ENCODE measurements at regions not wholly inside any gene's neighbourhood (a gene's known extent, or its start where the extent isn't known, plus 50 kb on each side); places are given as distances from the start of the nearest gene placed in this dataset.
"Not testable (repeated sequence)": the region's sequence is repeated elsewhere in the genome, so short reads cannot be mapped to it uniquely, and the experiment has no call there.

DNA sequence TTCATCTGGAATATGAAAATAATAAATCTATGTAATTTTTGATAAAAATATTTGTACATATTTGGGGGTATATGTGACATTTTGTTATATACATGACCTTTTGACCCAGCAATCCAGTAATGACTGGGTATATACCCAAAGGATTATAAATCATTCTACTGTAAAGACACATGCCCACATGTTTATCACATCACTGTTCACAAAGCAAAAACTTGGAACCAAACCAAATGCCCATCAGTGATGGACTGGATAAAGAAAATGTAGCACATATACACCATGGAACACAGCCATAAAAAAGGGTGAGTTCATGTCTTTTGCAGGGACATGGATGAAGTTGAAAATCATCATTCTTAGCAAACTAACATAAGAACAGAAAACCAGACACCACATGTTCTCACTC lies 472.1 kb upstream of the DDX18 start:
- Histone ChIP-seq H3K9me3 (ENCODE audit: control insufficient read depth in 2 of 2, insufficient read depth in 1 of 2, low read length in 1 of 2) (no peaks in the 10 kb centered on the region), H3K4me1 (ENCODE audit: control insufficient read depth in 2 of 2, insufficient read depth in 2 of 2, low read length in 2 of 2) (no peaks in the 10 kb centered on the region), H3K27me3 (ENCODE audit: control insufficient read depth in 2 of 2, insufficient read depth in 1 of 2, low read length in 1 of 2) (no peaks in the 10 kb centered on the region), H3K36me3 (ENCODE audit: control insufficient read depth in 2 of 2, insufficient read depth in 2 of 2, low read length in 1 of 2) (no peaks in the 10 kb centered on the region), H3K27ac (ENCODE audit: low read depth in 1 of 2, low read length in 1 of 2) (no peak overlapping the region), H3K4me3 (ENCODE audit: low read length in 2 of 2) (no peak overlapping the region)
- no peak for DNase-seq (ENCODE audit: low read depth in 6 of 9, low spot score in 9 of 9)

DNA sequence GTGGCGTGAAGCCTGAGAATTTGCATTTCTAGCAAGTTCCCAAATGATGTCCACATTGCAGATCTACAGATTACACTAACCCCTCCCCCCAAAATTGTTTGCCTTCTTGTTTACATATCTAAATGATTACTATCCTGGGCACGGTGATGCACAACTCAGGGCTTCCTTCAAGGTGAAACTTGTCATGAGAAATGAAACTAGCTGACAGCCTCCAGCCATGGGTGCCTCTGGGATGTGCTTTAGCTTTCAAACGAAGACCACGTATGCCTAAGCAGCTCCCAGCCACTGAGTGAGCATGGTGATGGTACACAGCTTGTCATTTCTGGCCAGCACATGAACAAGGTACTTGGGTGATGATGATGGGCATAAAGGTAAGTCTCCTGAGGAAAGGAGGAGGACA lies 464.8 kb upstream of the DDX18 start:
- Histone ChIP-seq H3K27ac (ENCODE audit: low read depth in 1 of 2, low read length in 1 of 2) (no peak overlapping the region), H3K4me1 (ENCODE audit: control insufficient read depth in 2 of 2, insufficient read depth in 2 of 2, low read length in 2 of 2) (no peaks in the 10 kb centered on the region), H3K9me3 (ENCODE audit: control insufficient read depth in 2 of 2, insufficient read depth in 1 of 2, low read length in 1 of 2) (peaks cover 0 to 3% of the 10 kb centered on the region in 2 donors), H3K36me3 (ENCODE audit: control insufficient read depth in 2 of 2, insufficient read depth in 2 of 2, low read length in 1 of 2) (no peaks in the 10 kb centered on the region), H3K4me3 (ENCODE audit: low read length in 2 of 2) (no peak overlapping the region), H3K27me3 (ENCODE audit: control insufficient read depth in 2 of 2, insufficient read depth in 1 of 2, low read length in 1 of 2) (no peaks in the 10 kb centered on the region)
- DNase-seq (ENCODE audit: low read depth in 6 of 9, low spot score in 9 of 9) = no peak
- 89% methylated on average over 4 of the region's 4 CpGs for WGBS

GRCh38 chr2:117351396-117351795 lies 463.1 kb upstream of the DDX18 start:
- WGBS = 92% methylated on average over 4 of the region's 4 CpGs
- H3K9me3 ChIP-seq (ENCODE audit: control insufficient read depth in 2 of 2, insufficient read depth in 1 of 2, low read length in 1 of 2) = peaks cover 0 to 4% of the 10 kb centered on the region in 2 donors
- no peaks in the 10 kb centered on the region for H3K27me3 ChIP-seq (ENCODE audit: control insufficient read depth in 2 of 2, insufficient read depth in 1 of 2, low read length in 1 of 2)
- no peaks in the 10 kb centered on the region for H3K36me3 ChIP-seq (ENCODE audit: control insufficient read depth in 2 of 2, insufficient read depth in 2 of 2, low read length in 1 of 2)
- no peak for DNase-seq (ENCODE audit: low read depth in 6 of 9, low spot score in 9 of 9)
- no peaks in the 10 kb centered on the region for H3K4me1 ChIP-seq (ENCODE audit: control insufficient read depth in 2 of 2, insufficient read depth in 2 of 2, low read length in 2 of 2)
- no peak overlapping the region for H3K27ac ChIP-seq (ENCODE audit: low read depth in 1 of 2, low read length in 1 of 2)
- no peak overlapping the region for H3K4me3 ChIP-seq (ENCODE audit: low read length in 2 of 2)

GRCh38 chr2:117359266-117359914 lies 455.1 kb upstream of the DDX18 start:
- peaks cover 0 to 8% of the 10 kb centered on the region in 2 donors for H3K9me3 ChIP-seq (ENCODE audit: control insufficient read depth in 2 of 2, insufficient read depth in 1 of 2, low read length in 1 of 2)
- H3K4me3 ChIP-seq (ENCODE audit: low read length in 2 of 2) = no peak overlapping the region
- H3K4me1 ChIP-seq (ENCODE audit: control insufficient read depth in 2 of 2, insufficient read depth in 2 of 2, low read length in 2 of 2) = no peaks in the 10 kb centered on the region
- no peak for DNase-seq (ENCODE audit: low read depth in 6 of 9, low spot score in 9 of 9)
- H3K27ac ChIP-seq (ENCODE audit: low read depth in 1 of 2, low read length in 1 of 2) = no peak overlapping the region
- no peaks in the 10 kb centered on the region for H3K36me3 ChIP-seq (ENCODE audit: control insufficient read depth in 2 of 2, insufficient read depth in 2 of 2, low read length in 1 of 2)
- WGBS = 76% methylated on average over 5 of the region's 5 CpGs
- H3K27me3 ChIP-seq (ENCODE audit: control insufficient read depth in 2 of 2, insufficient read depth in 1 of 2, low read length in 1 of 2) = no peaks in the 10 kb centered on the region

GRCh38 chr2:117360586-117360985 lies 453.9 kb upstream of the DDX18 start:
- Histone ChIP-seq H3K27me3 (ENCODE audit: control insufficient read depth in 2 of 2, insufficient read depth in 1 of 2, low read length in 1 of 2) (no peaks in the 10 kb centered on the region), H3K4me3 (ENCODE audit: low read length in 2 of 2) (no peak overlapping the region), H3K9me3 (ENCODE audit: control insufficient read depth in 2 of 2, insufficient read depth in 1 of 2, low read length in 1 of 2) (peaks cover 0 to 4% of the 10 kb centered on the region in 2 donors), H3K36me3 (ENCODE audit: control insufficient read depth in 2 of 2, insufficient read depth in 2 of 2, low read length in 1 of 2) (no peaks in the 10 kb centered on the region), H3K27ac (ENCODE audit: low read depth in 1 of 2, low read length in 1 of 2) (no peak overlapping the region), H3K4me1 (ENCODE audit: control insufficient read depth in 2 of 2, insufficient read depth in 2 of 2, low read length in 2 of 2) (no peaks in the 10 kb centered on the region)
- 93% methylated on average over 2 of the region's 2 CpGs for WGBS
- DNase-seq (ENCODE audit: low read depth in 6 of 9, low spot score in 9 of 9) = no peak

GRCh38 chr2:117378653-117379052 lies 435.8 kb upstream of the DDX18 start:
- no peaks in the 10 kb centered on the region for H3K27me3 ChIP-seq (ENCODE audit: control insufficient read depth in 2 of 2, insufficient read depth in 1 of 2, low read length in 1 of 2)
- H3K4me3 ChIP-seq (ENCODE audit: low read length in 2 of 2) = no peak overlapping the region
- no peaks in the 10 kb centered on the region for H3K9me3 ChIP-seq (ENCODE audit: control insufficient read depth in 2 of 2, insufficient read depth in 1 of 2, low read length in 1 of 2)
- 66% methylated on average over 4 of the region's 4 CpGs for WGBS
- no peak overlapping the region for H3K27ac ChIP-seq (ENCODE audit: low read depth in 1 of 2, low read length in 1 of 2)
- no peaks in the 10 kb centered on the region for H3K36me3 ChIP-seq (ENCODE audit: control insufficient read depth in 2 of 2, insufficient read depth in 2 of 2, low read length in 1 of 2)
- no peak for DNase-seq (ENCODE audit: low read depth in 6 of 9, low spot score in 9 of 9)
- H3K4me1 ChIP-seq (ENCODE audit: control insufficient read depth in 2 of 2, insufficient read depth in 2 of 2, low read length in 2 of 2) = no peaks in the 10 kb centered on the region

DNA sequence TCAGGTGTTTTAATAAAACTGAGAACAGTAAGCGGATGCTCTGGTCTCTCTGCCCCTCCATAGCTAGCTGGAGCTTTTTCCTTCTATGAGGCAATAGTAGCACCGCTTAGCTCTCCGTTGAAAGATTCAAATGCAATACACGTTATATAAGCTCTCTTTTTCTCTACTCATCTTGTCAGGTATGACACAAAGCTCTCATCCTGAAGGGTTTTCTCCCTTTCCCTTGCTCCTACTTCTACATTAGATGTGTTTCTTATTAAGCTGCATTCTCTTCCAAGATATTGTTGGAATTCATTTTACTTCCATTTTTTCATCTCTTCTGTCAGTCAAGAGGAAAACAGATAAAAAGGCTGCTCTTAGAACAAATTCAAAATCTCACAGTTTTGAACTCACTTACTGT lies 434.6 kb upstream of the DDX18 start:
- Histone ChIP-seq H3K4me1 (ENCODE audit: control insufficient read depth in 2 of 2, insufficient read depth in 2 of 2, low read length in 2 of 2) (no peaks in the 10 kb centered on the region), H3K9me3 (ENCODE audit: control insufficient read depth in 2 of 2, insufficient read depth in 1 of 2, low read length in 1 of 2) (no peaks in the 10 kb centered on the region), H3K27me3 (ENCODE audit: control insufficient read depth in 2 of 2, insufficient read depth in 1 of 2, low read length in 1 of 2) (no peaks in the 10 kb centered on the region), H3K4me3 (ENCODE audit: low read length in 2 of 2) (no peak overlapping the region), H3K36me3 (ENCODE audit: control insufficient read depth in 2 of 2, insufficient read depth in 2 of 2, low read length in 1 of 2) (no peaks in the 10 kb centered on the region), H3K27ac (ENCODE audit: low read depth in 1 of 2, low read length in 1 of 2) (no peak overlapping the region)
- no peak for DNase-seq (ENCODE audit: low read depth in 6 of 9, low spot score in 9 of 9)
- 94% methylated on average over 4 of the region's 4 CpGs for WGBS

DNA sequence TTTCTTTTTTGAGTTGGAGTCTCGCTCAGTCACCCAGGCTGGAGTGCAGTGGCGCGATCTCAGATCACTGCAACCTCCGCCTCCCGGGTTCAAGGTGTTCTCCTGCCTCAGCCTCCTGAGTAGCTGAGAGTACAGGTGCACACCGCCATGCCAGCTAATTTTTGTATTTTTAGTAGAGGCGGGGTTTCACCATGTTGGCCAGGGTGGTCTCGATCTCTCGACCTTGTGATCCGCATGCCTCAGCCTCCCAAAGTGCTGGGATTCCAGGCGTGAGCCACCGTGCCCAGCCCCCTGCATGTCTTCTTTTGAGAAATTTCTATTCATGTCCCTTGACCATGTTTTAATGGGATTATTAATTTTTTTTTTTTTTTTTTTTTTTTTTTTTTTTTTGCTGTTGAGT lies 430.5 kb upstream of the DDX18 start:
- not testable (repeated sequence) for H3K27ac ChIP-seq (ENCODE audit: low read depth in 1 of 2, low read length in 1 of 2); H3K27me3 ChIP-seq (ENCODE audit: control insufficient read depth in 2 of 2, insufficient read depth in 1 of 2, low read length in 1 of 2); DNase-seq (ENCODE audit: low read depth in 6 of 9, low spot score in 9 of 9); H3K9me3 ChIP-seq (ENCODE audit: control insufficient read depth in 2 of 2, insufficient read depth in 1 of 2, low read length in 1 of 2); H3K4me1 ChIP-seq (ENCODE audit: control insufficient read depth in 2 of 2, insufficient read depth in 2 of 2, low read length in 2 of 2); H3K4me3 ChIP-seq (ENCODE audit: low read length in 2 of 2); H3K36me3 ChIP-seq (ENCODE audit: control insufficient read depth in 2 of 2, insufficient read depth in 2 of 2, low read length in 1 of 2)
- WGBS = 96% methylated on average over 12 of the region's 12 CpGs

- no peak for DNase-seq (ENCODE audit: low read depth in 6 of 9, low spot score in 9 of 9)
- no peaks in the 10 kb centered on the region for H3K9me3 ChIP-seq (ENCODE audit: control insufficient read depth in 2 of 2, insufficient read depth in 1 of 2, low read length in 1 of 2)
Measured at GRCh38 chr2:117396161-117396560, 418.3 kb upstream of the DDX18 start.

DNA sequence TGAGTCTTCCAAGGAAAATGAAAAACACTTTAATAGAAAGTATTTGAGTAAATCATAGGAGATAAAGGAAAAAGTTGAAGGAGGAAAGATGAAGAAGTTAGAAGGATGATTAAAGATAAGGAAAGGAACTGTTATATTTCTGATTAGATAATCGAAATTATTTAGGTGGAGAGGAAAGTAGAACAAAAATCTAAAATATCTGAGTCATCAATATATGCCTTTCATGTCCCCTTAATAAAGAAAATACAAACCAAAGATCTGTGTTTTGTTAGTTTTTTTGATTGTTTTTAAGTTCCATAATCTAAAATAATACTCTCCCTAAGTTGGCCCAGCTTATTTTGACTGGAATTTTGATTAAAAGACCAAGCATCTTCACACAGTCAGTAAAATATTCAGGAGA lies 412.9 kb upstream of the DDX18 start:
- Histone ChIP-seq H3K27ac (ENCODE audit: low read depth in 1 of 2, low read length in 1 of 2) (no peak overlapping the region), H3K9me3 (ENCODE audit: control insufficient read depth in 2 of 2, insufficient read depth in 1 of 2, low read length in 1 of 2) (no peaks in the 10 kb centered on the region), H3K27me3 (ENCODE audit: control insufficient read depth in 2 of 2, insufficient read depth in 1 of 2, low read length in 1 of 2) (no peaks in the 10 kb centered on the region), H3K4me1 (ENCODE audit: control insufficient read depth in 2 of 2, insufficient read depth in 2 of 2, low read length in 2 of 2) (no peaks in the 10 kb centered on the region), H3K36me3 (ENCODE audit: control insufficient read depth in 2 of 2, insufficient read depth in 2 of 2, low read length in 1 of 2) (no peaks in the 10 kb centered on the region), H3K4me3 (ENCODE audit: low read length in 2 of 2) (no peak overlapping the region)
- no peak for DNase-seq (ENCODE audit: low read depth in 6 of 9, low spot score in 9 of 9)
- WGBS = 60% methylated on average over 1 of the region's 1 CpG

More at GRCh38 chr2:117396161-117396560, 418.3 kb upstream of the DDX18 start:
- H3K27me3 ChIP-seq (ENCODE audit: control insufficient read depth in 2 of 2, insufficient read depth in 1 of 2, low read length in 1 of 2) = no peaks in the 10 kb centered on the region
- H3K4me3 ChIP-seq (ENCODE audit: low read length in 2 of 2) = no peak overlapping the region
- no peak overlapping the region for H3K27ac ChIP-seq (ENCODE audit: low read depth in 1 of 2, low read length in 1 of 2)
- H3K4me1 ChIP-seq (ENCODE audit: control insufficient read depth in 2 of 2, insufficient read depth in 2 of 2, low read length in 2 of 2) = no peaks in the 10 kb centered on the region
- no peaks in the 10 kb centered on the region for H3K36me3 ChIP-seq (ENCODE audit: control insufficient read depth in 2 of 2, insufficient read depth in 2 of 2, low read length in 1 of 2)

Measured in thymus (tissue), 11 donors.